HG02759 (cell line): ENCODE measurements at regions not wholly inside any gene's neighbourhood (a gene's known extent, or its start where the extent isn't known, plus 50 kb on each side); places are given as distances from the start of the nearest gene placed in this dataset.
"Not testable (repeated sequence)": the region's sequence is repeated elsewhere in the genome, so short reads cannot be mapped to it uniquely, and the experiment has no call there.

Experiments
- ATAC-seq: cut with Tn5 transposase; IDR thresholded peaks from one replicate; pipeline ENCODE4 v1.9.1; 2021; ENCODE audit warnings: mild to moderate bottlenecking, moderate library complexity; ENCODE audit not compliant: unreplicated experiment

DNA sequence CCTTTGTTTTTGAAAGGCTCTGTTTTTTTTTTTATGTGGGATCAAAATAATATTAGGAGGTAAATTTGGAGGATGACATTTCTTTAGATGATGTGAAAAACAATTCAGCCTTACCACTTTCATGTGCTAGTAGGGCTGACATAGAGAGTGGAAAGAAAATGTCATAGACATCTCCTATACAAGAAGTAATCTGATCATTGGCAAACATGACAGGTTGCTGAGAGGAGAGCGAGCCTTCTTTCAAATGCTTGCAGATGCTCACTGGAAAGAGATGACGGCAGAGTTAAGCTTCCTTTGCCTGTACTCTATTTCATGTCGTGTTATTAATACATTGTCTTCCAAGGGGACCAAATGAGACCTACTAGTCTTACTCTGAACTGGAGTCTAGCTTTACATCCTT is 160.1 kb upstream of the DAP start:
- ATAC-seq, result no peak

DNA sequence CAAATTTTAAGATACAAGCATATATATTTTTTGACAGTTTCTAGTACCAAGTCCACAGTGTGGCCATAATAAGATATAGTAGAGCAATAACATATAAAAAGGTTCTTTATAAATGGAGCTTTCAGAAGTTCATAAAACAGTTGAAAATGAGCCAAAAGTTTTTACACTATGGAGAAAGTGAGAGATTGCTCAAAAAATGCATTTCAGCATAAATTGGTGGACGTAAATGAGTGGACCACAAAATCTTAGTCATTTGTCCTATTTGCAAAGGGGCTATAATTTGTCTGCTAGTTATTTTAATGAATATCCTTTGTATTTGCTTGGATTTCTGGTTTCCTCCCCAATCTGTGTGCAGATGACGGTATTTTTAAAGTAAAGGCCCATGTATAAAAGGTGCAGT is 159.4 kb upstream of the DAP start:
- ATAC-seq, result no peak

- no peak for ATAC-seq
Observed at GRCh38 chr5:10914741-10915480, 153.9 kb upstream of the DAP start.

DNA sequence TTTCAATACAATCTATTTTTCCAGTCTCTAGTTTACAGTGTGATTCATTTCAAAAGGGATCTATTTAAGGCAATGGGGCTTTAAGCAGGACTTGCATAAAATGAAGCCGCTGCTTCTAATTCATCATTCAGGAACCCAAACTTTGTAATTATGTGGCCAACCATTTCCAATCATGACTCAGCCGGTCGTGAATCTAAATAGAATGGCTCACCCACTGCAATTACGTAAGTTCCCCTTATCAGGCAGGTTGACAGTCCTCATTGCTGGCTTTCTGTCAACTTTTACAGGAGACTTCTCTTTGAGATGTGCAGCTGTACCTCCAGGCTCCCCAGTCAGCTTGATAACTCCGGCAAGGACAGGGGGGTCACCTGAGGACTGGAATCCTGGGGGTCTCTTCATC is 152.8 kb upstream of the DAP start:
- ATAC-seq, result no peak

DNA sequence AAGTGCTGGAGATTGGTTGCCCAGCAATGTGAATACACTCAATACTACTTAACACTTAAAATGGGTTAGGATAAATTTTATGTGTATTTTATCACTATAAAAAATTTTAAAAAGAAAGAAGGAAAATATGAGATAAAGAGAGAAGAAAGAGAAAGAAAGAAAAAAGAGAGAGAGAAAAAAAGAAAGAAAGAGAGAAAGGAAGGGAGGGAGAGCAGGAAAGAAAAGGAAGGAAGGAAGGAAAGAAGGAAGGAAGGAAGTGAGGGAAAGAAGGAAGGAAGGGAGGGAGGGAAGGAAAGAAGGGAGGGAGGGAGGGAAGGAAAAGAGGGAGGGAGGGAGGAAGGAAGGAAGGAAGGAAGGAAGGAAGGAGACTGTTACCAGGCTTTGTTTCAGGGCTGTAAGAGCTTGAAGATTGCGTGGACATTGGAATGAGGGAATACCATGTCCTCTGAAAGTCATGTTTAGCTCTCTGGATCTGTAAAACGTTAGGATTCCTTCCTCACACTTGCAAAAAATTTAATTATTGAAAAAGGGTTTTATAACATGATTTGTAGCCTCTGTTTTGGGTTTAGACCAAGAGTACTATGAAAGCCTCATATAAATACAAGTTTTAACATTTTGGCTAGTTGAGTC is 152.3 kb upstream of the DAP start:
- no peak for ATAC-seq

- ATAC-seq, result no peak
Observed at GRCh38 chr5:10912435-10912834, 151.4 kb upstream of the DAP start.

DNA sequence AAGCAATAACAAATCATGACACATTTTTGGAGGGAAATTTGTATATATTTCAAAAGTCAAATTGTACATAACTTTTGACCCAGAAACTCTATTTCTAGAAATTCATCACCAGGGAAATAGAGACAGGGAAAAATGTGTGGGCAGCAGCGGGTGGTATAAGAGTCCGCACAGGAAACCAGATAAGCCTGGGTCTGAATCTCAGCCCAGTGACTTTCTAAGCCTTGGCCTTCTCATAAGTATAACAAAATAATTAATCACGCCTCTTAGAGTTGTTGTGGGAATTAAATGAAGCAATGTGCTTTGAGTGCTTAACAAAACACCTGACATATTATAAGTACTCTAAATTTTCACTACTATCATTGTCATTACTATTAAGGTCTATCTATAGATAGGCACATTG is 149.2 kb upstream of the DAP start:
- ATAC-seq, result no peak

GRCh38 chr5:10904862-10905432 is 143.9 kb upstream of the DAP start:
- no peak for ATAC-seq

DNA sequence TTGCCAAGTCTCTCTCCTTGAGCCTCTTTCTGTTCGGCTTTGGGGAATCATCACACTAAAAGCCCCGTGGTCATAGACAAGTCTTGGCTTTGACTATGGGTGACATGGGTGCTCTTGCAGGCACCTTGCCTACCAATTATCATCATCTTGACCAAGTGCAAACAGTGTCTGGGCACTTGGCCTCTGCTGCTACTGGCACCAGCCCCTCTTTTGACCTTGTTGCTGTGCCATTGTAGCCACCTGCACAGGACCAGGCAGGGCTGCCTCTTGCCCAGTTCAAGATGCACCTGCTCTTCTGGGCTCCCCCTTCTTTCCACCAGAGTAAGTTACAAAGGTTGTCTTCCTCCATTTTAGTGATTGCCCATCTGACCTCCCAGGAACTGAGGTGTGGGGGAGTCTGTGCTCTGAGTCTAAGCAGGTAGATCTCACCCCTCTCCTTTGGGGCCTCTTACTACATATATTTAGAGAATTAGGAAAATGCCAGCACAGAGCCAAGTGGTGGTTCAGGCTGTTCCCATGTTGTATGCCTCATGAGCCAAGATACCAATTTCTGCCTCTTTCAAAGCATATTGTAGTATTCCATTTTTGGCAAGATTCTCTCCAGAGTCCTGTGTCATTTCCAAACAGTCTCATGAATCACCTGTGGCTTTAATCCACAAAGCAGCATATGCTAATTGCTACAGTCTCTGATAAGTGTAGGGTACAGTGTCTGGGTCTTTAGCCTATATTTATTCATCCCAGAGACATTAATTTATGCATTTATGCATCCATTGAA is 142.9 kb upstream of the DAP start:
- no peak for ATAC-seq

- ATAC-seq, result no peak
Observed at GRCh38 chr5:10902145-10902544, 141.1 kb upstream of the DAP start.

GRCh38 chr5:10898514-10898913 is 137.5 kb upstream of the DAP start:
- ATAC-seq, result no peak

DNA sequence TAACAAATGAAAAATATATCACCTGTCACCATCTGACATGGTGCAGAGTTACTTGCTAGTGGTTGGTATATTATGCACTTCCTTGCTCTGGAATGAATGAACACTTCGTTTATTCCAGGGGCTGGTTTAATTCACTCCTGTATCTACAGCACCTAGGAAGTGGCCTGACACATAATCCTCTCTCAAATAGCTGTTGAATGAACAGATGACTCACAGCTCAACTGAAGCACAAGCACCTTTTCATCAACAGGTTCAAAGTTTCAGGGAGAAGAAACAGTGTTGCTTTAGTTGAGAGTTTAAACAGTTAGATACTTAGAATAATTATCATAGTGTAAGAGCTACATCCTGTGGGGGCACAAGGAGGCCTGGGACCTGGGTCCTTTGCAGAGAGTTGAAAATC is 135.0 kb upstream of the DAP start:
- no peak for ATAC-seq

DNA sequence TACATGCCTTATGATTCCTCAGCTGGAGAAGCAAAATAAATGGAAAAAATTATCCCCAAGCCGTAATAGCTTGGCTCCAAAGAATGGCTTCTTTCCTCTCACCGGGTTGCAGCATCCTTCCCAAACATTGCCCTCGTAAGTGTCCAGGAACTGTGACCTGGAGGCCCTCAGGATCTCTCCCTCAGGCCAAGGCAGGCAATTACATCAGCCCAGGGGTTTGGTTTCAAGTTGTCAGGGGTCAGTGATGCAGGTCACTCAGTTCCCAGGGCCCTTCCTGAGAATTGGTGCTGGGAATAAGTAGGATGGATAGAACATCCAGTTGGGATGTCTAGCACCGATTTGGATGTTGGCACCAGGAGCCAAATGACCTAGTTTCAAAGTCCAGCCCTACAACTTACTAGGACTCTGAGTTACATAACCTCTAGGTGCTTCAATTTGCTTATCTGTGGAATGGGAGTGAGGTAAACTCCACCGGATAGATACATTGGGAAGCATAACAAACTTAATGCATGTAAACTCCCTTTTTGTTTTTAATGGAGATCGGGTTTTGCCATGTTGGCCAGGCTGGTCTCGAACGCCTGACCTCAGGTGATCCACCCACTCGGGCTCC is 133.5 kb upstream of the DAP start:
- ATAC-seq, result no peak

DNA sequence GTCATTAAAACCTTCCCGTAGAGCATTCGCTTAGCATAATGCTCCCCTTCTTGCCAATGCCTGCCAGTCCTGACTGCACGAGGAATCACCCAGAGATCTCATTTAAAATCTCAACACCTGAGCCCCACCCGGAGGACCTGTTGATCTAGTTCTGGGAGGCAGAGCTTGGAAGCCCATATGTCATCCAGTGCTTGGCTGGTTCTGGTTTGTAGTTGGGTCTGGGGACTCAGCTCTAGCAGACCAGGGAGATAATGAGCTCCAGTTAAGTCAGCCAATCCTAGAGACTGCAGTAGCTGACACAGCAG is 131.8 kb upstream of the DAP start:
- no peak for ATAC-seq

DNA sequence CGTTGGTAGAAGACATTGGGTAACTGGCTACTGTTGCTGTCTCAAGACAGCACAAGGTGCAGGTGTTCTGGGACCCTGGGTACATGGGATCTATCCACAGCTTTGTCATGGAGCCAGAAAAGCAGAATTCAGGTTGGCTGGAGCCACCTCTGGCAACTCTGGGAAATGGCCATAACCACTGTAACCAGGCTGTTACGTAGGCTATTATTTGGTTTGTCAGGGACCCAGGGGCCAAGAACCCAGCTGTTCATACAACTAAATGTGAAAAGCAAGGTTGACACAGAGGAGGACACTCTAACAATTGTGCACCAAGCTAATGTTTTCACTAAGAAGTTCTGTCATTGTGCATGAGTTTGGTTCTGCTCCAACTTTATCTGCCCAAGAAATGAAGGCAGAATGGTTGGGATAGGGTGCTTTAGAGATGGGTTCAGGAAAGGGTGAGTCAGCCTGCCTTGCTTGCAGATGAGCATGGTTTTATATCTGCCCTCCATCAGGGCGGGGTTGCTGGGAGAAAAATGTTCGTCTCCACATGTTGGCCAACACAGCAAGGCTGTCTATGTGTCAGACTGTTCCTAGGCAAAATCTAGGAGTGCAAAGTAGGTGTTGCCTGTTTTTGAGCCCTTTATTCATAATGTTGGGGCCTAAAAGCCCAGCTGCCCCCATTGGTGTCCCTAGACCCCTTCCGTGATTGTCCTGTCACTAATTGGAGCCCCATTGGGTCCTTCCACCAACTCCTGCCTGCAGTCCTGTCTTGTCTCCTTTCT is 131.3 kb upstream of the DAP start:
- ATAC-seq, result no peak

DNA sequence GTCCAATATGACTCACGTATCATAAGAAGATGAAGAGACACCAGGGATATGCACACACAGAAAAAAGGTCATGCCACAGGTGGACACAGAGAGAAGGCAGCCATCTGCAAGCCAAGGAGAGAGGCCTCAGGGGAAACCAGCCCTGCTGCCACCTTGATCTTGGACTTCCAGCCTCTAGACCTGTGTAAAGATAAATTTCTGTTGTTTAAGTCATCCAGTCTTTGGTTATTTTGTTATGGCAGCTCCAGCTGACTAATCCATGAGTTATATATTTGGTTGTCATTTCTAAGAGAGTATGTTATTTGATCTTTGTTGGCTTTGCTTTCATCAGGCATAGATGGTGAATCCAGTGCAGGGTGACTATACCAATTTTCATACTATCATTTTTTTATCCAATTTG is 130.2 kb upstream of the DAP start:
- no peak for ATAC-seq

DNA sequence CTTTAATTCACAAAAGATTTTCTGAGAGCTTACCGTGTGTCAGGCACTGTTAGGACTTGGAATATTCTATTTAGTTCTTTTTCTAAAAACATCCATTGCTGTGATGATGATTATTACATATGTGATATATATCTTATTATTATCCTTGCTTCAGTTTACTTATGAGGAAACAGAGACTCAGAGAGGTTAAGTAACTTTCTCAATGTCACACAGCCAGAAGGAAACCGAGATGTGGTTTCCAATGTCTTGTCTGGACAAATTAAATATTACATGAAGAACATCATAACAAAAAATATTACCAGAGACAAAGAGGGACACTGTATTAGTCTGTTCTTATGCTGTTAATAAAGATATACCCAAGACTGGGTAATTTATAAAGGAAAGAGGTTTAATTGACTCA is 125.5 kb upstream of the DAP start:
- no peak for ATAC-seq

GRCh38 chr5:10885026-10885425 is 124.0 kb upstream of the DAP start:
- ATAC-seq, result no peak

DNA sequence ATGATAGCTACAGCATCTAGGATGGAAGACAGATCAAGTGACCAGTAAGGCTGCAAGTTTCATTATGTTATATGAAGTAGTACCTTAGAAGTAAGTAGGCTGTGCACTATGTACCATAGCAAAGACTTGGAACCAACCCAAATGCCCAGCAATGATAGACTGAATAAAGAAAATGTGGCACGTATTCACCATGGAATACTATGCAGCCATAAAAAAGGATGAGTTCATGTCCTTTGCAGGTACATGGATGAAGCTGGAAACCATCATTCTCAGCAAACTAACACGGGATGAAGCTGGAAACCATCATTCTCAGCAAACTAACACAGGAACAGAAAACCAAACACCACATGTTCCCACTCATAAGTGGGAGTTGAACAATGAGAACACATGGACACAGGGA is 122.9 kb upstream of the DAP start:
- not testable (repeated sequence) for ATAC-seq

DNA sequence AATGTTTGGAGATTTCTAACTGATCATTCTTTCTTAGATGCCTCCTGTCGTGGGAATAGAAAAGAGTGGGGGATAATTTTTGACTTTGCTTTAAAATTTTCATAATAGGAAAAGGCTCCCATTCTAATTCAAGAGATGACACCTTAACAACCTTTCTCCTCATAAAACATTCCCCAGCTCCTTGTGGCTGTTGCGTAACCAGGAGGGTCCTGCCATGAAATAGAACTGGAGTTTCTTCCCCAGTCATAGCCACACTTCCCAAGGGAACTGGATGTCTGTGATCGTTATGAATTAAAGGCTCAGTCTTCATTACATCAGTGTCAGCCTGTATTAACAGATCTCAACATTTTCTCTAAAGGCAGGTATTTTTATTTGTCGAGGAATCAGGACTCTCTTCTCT is 119.9 kb upstream of the DAP start:
- ATAC-seq, result no peak

- ATAC-seq, result not testable (repeated sequence)
Observed at GRCh38 chr5:10876996-10877395, 116.0 kb upstream of the DAP start.
